AG04449 (cell line): ENCODE measurements at regions not wholly inside any gene's neighbourhood (a gene's known extent, or its start where the extent isn't known, plus 50 kb on each side); places are given as distances from the start of the nearest gene placed in this dataset.

Experiments
- CTCF ChIA-PET: fragments of 350-600 bp; formaldehyde crosslinking; extraction: SDS; loops from one replicate; lab custom pipeline; 2021; ENCODE audit warnings: antibody characterized with exemption; lab: Yijun Ruan, JAX
- POLR2A ChIA-PET: fragments of 400-600, 350-600 bp; formaldehyde crosslinking; extraction: SDS; loops from one replicate; lab custom pipeline; 2020; ENCODE audit warnings: antibody characterized with exemption, inconsistent platforms; lab: Yijun Ruan, JAX
- DNase-seq: peaks from one replicate; pipeline ENCODE4 v3.0.0-alpha.2; 2010; ENCODE audit warnings: low read depth, low spot score
- H3K4me3 ChIP-seq: 2 replicates; pipeline ENCODE4 v1.5.1; 2011; ENCODE audit warnings: low read depth, mild to moderate bottlenecking, control low read depth, low read length
- TF ChIP-seq, protein P1 (sequence below): IDR thresholded peaks from one replicate; pipeline ENCODE4 v1.5.1; 2011; ENCODE audit warnings: mild to moderate bottlenecking, moderate library complexity, low read length, control low read depth, inconsistent platforms; ENCODE audit not compliant: insufficient read depth; ENCODE audit errors: missing control alignments

DNA sequence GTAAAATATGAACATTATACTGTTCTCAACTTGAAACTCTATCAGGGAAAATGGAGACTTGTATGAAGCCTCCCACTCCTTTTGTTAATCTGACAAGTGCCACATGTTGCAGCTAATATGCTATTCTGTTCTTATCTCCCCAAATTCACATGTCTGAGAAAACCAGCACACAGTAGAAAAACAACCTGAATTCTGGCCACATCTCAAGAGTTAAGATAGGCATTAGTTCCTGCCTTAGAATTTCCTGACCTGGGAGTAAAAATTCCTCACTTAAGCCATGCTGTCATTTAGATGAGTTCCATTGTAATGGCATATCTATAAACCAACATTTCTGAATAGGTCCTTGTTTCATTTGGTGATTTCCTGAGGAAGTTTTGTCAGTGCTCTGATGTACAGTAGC, 1098.5 kb downstream of the EFNB2 start:
- TF ChIP-seq, protein P1, sequence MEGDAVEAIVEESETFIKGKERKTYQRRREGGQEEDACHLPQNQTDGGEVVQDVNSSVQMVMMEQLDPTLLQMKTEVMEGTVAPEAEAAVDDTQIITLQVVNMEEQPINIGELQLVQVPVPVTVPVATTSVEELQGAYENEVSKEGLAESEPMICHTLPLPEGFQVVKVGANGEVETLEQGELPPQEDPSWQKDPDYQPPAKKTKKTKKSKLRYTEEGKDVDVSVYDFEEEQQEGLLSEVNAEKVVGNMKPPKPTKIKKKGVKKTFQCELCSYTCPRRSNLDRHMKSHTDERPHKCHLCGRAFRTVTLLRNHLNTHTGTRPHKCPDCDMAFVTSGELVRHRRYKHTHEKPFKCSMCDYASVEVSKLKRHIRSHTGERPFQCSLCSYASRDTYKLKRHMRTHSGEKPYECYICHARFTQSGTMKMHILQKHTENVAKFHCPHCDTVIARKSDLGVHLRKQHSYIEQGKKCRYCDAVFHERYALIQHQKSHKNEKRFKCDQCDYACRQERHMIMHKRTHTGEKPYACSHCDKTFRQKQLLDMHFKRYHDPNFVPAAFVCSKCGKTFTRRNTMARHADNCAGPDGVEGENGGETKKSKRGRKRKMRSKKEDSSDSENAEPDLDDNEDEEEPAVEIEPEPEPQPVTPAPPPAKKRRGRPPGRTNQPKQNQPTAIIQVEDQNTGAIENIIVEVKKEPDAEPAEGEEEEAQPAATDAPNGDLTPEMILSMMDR = no peak
- ChIA-PET CTCF (interaction anchor here (1.2 kb wide), 1 partner anchor 1099 kb away, joined by 4 read pairs; no protein-coding TSS in a partner anchor), POLR2A (no interaction called here)
- no peak overlapping the region for H3K4me3 ChIP-seq
- DNase-seq = no peak

DNA sequence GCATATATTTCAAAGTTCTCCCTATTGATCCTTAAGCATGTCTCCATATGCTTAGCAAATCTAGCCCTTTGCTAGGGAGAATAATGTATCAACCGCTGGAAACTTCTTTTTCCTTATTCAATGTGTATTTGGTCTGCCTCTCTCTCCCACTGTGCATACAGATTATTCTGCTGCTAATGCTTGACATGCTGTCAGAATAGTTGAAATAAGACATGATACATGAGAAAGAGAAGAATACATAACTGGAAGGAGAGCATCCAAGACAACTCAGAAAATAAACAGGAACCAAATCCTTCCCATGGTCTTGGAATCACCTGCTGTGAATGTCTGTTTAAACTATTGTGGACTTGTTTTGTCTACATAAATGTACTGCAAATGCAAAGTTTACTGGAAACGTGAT, 1103.0 kb downstream of the EFNB2 start:
- TF ChIP-seq, protein P1 = no peak
- no peak for DNase-seq
- H3K4me3 ChIP-seq = no peak overlapping the region
- CTCF ChIA-PET = no interaction called here
- POLR2A ChIA-PET = no interaction called here

DNA sequence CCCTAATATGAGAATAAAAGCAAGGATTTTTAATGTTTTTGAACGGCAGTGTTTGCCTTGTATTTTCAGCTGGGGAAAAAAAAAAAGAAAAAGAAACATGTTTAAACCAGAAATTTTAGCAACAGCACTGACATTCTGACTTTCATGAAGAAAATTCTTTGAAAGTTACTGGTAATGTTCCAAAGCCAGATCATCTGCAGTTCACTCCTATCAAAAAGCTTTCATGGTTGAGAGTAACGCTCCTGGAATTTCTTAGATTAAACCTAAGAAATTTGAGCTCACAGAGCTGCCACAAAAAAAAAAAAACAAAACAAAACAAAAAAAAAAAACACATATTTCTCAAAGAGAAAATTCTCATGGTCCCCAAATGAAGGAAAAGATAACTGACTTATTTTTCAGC, 1106.7 kb downstream of the EFNB2 start:
- DNase-seq = no peak
- POLR2A ChIA-PET = no interaction called here
- no peak overlapping the region for H3K4me3 ChIP-seq
- CTCF ChIA-PET = no interaction called here
- TF ChIP-seq, protein P1 = no peak

DNA sequence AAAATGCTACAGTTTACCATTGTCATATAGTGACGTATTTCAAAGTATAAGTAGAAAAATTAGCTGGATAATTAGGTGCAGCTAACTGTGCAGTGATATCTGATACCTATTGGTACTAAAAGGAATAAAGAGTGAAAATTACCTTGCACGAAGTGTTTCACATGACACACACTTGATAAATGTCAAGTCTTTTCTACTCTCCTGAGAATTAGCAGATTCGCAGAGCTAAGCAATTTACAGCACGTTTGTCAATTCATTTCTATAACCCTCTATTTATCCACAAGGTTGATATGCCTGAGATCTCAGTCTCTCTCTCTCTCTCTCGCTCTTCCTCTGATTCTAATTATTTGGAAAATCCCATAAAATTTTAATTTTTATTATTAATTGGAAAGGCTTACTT, 1109.0 kb downstream of the EFNB2 start:
- ChIA-PET CTCF (no interaction called here), POLR2A (no interaction called here)
- TF ChIP-seq, protein P1 = no peak
- no peak for DNase-seq
- no peak overlapping the region for H3K4me3 ChIP-seq

DNA sequence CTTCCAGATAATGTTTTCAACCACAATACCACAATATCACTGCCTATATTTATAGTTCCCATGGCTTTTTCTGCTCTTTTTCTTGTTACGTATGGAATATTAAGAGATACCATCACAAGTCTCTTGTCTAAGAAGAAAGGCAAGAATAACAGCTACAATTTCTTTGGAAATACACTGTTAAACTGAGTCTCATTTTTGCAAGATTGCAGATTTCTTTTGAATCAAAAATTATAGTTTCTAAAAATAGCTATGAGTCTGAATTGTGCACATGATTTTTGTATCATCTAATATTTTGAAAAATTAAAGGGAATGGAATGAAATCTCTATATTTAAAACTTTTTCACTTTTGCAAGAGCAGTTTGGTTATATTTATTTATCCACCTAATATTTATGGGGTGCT, 1120.8 kb downstream of the EFNB2 start:
- DNase-seq = no peak
- CTCF ChIA-PET = interaction anchor here (1.9 kb wide), 1 partner anchor 15 kb away, joined by 5 read pairs; no protein-coding TSS in a partner anchor
- TF ChIP-seq, protein P1 = no peak
- no peak overlapping the region for H3K4me3 ChIP-seq
- POLR2A ChIA-PET = no interaction called here

DNA sequence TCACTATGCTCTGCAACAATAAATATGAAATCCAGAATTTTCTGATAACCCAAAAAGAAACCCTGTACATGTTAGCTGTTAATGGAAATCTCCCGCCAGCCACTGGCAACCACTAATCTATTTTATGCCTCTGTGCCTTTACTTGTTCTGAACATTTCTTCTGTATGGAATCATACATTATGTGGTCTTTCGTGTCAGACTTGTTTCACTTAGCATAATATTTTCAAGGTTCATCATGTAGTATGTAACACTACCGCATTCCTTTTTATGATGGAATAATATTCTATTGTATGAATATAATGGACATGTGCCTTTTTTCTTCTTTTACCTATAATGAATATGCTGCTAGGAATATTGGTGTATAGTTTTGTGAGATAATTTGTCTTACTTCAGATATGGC, 1123.3 kb downstream of the EFNB2 start:
- H3K4me3 ChIP-seq = no peak overlapping the region
- ChIA-PET CTCF (no interaction called here), POLR2A (no interaction called here)
- TF ChIP-seq, protein P1 = no peak
- no peak for DNase-seq
